ENCODE measurements at regions not wholly inside any gene's neighbourhood (a gene's known extent, or its start where the extent isn't known, plus 50 kb on each side); places are given as distances from the start of the nearest gene placed in this dataset.
A peak's percentile ranks its signal among the peaks of the same experiment; 100 is the strongest.
"Not testable (repeated sequence)": the region's sequence is repeated elsewhere in the genome, so short reads cannot be mapped to it uniquely, and the experiment has no call there.

DNA sequence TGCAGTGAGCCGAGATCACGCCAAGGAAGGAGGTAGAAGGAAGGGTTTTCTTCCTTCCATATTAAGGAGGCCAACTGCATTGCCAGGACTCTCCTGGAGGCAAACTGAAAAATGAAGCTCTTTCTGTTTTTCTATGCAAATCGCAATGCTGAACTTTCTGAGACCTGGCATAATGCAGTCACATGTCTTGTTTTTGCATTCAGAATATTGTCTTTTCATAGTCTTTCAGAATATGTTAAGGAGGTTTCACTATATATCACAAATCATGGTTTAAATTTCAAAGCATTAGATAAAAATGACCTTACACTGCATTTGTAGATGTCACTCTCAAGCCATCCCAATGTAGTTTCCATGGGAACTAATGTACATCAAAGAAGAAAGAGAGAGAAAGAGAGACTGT, 556.5 kb downstream of the TTLL7 start:
- H3K4me3 ChIP-seq; DNase-seq (ENCODE audit: low spot score in 2 of 2); H3K4me1 ChIP-seq; in situ Hi-C loops (cut with MboI; ENCODE audit: low sequenced_read_pairs); H3K36me3 ChIP-seq (replicated peaks); H3K9me3 ChIP-seq; H3K27me3 ChIP-seq (ENCODE audit: low read depth): not testable (repeated sequence)

- H3K4me1 ChIP-seq; in situ Hi-C loops (cut with MboI; ENCODE audit: low sequenced_read_pairs); H3K27me3 ChIP-seq (ENCODE audit: low read depth); H3K9me3 ChIP-seq; H3K4me3 ChIP-seq; DNase-seq (ENCODE audit: low spot score in 2 of 2); H3K36me3 ChIP-seq (replicated peaks): not testable (repeated sequence)
Measured at GRCh38 chr1:83440586-83440985, 558.3 kb downstream of the TTLL7 start.

GRCh38 chr1:83440021-83440420, 558.9 kb downstream of the TTLL7 start:
- H3K36me3 ChIP-seq (replicated peaks); H3K9me3 ChIP-seq; DNase-seq (ENCODE audit: low spot score in 2 of 2); in situ Hi-C loops (cut with MboI; ENCODE audit: low sequenced_read_pairs); H3K27me3 ChIP-seq (ENCODE audit: low read depth); H3K4me3 ChIP-seq; H3K4me1 ChIP-seq: not testable (repeated sequence)

GRCh38 chr1:83438316-83438715, 560.6 kb downstream of the TTLL7 start:
- H3K9me3 ChIP-seq; H3K4me3 ChIP-seq; H3K4me1 ChIP-seq; in situ Hi-C loops (cut with MboI; ENCODE audit: low sequenced_read_pairs); H3K27me3 ChIP-seq (ENCODE audit: low read depth); H3K36me3 ChIP-seq (replicated peaks); DNase-seq (ENCODE audit: low spot score in 2 of 2): not testable (repeated sequence)

DNA sequence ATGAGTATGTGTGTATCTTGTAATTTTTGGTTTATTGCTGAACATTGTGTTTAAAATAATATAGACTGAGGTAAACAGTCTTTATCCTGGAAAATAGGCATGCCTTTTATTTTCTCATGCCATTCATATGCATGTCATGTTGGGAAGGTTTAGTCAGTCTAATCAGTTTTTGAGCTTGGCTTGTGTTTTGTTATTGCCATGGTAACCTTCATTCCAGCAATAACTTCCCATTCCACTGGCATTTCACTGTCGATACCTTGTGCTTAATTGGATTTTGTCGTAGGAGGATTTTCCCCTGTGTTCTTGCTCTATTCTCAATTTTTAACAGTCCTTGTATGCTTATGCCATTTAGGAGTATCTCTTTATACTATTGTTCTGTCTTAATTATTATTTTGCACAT, 563.6 kb downstream of the TTLL7 start:
- H3K4me1 ChIP-seq; H3K36me3 ChIP-seq (replicated peaks); H3K9me3 ChIP-seq; H3K27me3 ChIP-seq (ENCODE audit: low read depth); H3K4me3 ChIP-seq; in situ Hi-C loops (cut with MboI; ENCODE audit: low sequenced_read_pairs): not testable (repeated sequence)
- DNase-seq (ENCODE audit: low spot score in 2 of 2), result peak in 1 of 2 experiments; percentile 33

DNA sequence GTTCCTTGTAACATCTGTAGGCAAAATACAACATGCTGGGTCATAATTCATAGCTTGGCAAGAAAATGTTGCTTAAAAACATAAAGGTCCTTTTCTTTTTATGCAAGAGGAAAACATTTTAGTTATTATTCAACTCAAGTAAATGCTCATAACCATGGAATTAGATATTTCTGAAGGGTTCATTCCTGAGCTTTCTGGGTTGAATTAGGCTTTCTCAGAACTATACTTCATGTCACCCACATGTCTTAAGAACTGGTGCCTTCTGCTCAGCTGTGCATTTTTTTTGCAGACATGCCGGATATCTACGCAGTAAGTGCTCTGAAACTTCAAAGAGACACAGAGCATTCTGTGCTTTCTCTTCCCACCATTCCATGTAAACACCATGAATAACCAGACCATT, 571.4 kb downstream of the TTLL7 start:
- DNase-seq (ENCODE audit: low spot score in 2 of 2); H3K4me3 ChIP-seq; H3K9me3 ChIP-seq; H3K27me3 ChIP-seq (ENCODE audit: low read depth); H3K36me3 ChIP-seq (replicated peaks); in situ Hi-C loops (cut with MboI; ENCODE audit: low sequenced_read_pairs); H3K4me1 ChIP-seq: not testable (repeated sequence)

DNA sequence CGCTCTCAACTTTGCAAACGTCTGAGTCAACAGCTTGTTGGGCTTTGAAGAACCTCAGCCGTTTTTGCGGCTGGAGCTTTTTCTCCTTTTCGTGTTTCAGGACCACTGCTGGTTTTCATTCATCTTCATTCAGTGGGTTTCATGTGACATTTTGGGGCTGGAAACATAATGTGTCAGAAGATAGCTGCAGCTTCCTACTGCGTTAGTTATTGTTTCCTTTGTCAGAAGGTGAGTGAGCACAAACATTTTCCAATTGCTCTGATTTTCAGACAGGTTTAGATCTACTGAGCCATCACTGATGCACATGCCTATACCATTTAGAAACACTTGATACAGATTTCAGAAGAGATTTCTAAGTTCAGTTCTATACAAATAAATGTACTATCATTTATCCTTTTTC, 575.5 kb downstream of the TTLL7 start:
- H3K27me3 ChIP-seq (ENCODE audit: low read depth); in situ Hi-C loops (cut with MboI; ENCODE audit: low sequenced_read_pairs); H3K9me3 ChIP-seq; H3K36me3 ChIP-seq (replicated peaks); DNase-seq (ENCODE audit: low spot score in 2 of 2); H3K4me3 ChIP-seq; H3K4me1 ChIP-seq: not testable (repeated sequence)

DNA sequence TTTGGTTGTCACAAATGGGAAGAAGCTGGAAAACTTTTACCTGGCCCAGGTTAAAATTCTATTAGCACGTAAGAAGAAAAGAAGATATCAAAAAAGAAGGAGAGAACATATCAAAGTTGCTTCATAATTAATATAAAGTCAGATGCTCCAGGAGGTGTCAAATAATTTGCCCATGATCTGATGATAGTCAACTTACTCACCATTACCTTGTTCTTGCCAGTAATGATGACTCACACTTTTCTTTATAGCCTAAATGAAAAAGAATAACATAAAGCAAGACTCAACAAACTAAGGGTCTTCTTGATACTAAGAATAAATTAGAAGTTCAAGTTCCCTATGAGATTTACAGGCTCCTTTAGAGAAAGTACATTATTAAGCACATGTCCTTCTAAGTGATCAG, 580.4 kb downstream of the TTLL7 start:
- Histone ChIP-seq H3K9me3 (no peaks in the 10 kb centered on the region), H3K36me3 (replicated peaks) (no peaks in the 10 kb centered on the region), H3K27me3 (ENCODE audit: low read depth) (no peaks in the 10 kb centered on the region), H3K4me1 (no peaks in the 10 kb centered on the region), H3K4me3 (no peak overlapping the region)
- in situ Hi-C loops (cut with MboI; ENCODE audit: low sequenced_read_pairs), result no loop called here
- no peak for DNase-seq (ENCODE audit: low spot score in 2 of 2)

DNA sequence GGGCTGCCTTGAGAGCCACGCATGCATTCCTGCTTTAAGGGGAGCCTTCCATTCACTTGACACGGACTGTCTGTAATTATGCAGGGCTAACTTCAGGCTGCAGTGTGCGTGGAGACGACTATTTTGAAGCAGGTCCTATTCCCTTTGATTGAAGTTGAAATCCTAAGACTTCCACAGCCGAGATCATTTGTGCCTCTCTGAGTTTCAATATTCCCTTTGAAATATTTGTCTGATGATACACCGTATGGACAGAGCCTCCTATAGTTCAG, 585.2 kb downstream of the TTLL7 start:
- in situ Hi-C loops (cut with MboI; ENCODE audit: low sequenced_read_pairs); H3K27me3 ChIP-seq (ENCODE audit: low read depth); H3K36me3 ChIP-seq (replicated peaks); H3K4me1 ChIP-seq; H3K9me3 ChIP-seq; DNase-seq (ENCODE audit: low spot score in 2 of 2); H3K4me3 ChIP-seq: not testable (repeated sequence)

- H3K4me1 ChIP-seq; in situ Hi-C loops (cut with MboI; ENCODE audit: low sequenced_read_pairs); DNase-seq (ENCODE audit: low spot score in 2 of 2): not testable (repeated sequence)
Measured at GRCh38 chr1:83410746-83411413, 588.1 kb downstream of the TTLL7 start.

GRCh38 chr1:83406693-83407371, 592.1 kb downstream of the TTLL7 start:
- DNase-seq (ENCODE audit: low spot score in 2 of 2); in situ Hi-C loops (cut with MboI; ENCODE audit: low sequenced_read_pairs); H3K9me3 ChIP-seq; H3K4me3 ChIP-seq; H3K27me3 ChIP-seq (ENCODE audit: low read depth); H3K36me3 ChIP-seq (replicated peaks); H3K4me1 ChIP-seq: not testable (repeated sequence)

More at GRCh38 chr1:83410746-83411413, 588.1 kb downstream of the TTLL7 start:
- not testable (repeated sequence) for H3K36me3 ChIP-seq (replicated peaks); H3K4me3 ChIP-seq; H3K9me3 ChIP-seq; H3K27me3 ChIP-seq (ENCODE audit: low read depth)

DNA sequence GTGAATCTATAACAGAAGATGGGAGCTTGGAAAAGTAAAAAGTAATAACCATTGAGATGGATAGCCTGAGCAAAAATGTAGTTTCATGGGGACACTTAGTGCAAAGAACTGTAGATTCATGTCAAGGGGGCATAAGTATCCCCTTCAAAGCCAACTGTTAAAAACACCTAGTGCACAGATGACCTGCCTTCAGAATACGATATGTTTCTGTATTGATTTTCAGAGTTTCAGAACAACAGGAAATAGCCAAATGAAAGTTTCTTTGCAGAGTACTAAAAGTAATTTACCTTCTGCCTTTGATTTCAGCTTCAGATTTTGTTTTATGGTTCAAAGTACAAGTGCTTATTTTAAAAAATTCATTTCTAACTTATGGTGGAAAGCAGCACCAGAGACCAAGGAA, 593.1 kb downstream of the TTLL7 start:
- H3K4me1 ChIP-seq; H3K9me3 ChIP-seq; H3K36me3 ChIP-seq (replicated peaks); in situ Hi-C loops (cut with MboI; ENCODE audit: low sequenced_read_pairs); DNase-seq (ENCODE audit: low spot score in 2 of 2); H3K4me3 ChIP-seq; H3K27me3 ChIP-seq (ENCODE audit: low read depth): not testable (repeated sequence)

- DNase-seq (ENCODE audit: low spot score in 2 of 2); H3K4me1 ChIP-seq; H3K9me3 ChIP-seq; H3K4me3 ChIP-seq; H3K36me3 ChIP-seq (replicated peaks); H3K27me3 ChIP-seq (ENCODE audit: low read depth); in situ Hi-C loops (cut with MboI; ENCODE audit: low sequenced_read_pairs): not testable (repeated sequence)
Measured at GRCh38 chr1:83403500-83403899, 595.4 kb downstream of the TTLL7 start.

DNA sequence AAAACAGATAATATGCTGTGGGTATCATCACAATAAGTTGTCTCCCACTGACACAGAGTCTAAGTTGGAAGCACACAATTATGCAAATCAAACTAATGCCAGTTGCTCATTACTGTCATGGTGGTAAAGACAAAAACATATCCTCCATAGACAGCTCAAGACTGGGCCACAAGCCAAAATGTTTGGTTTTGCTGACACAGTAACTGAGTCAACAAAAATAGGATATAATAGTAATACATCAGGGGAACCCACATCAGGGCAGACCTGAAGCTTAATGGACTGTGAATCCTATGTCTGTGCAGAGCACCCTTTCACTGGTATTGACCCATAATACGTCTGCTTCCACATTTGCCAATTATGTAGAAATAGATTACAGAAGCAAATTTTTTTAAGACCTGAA, 597.8 kb downstream of the TTLL7 start:
- H3K27me3 ChIP-seq (ENCODE audit: low read depth); H3K4me3 ChIP-seq; in situ Hi-C loops (cut with MboI; ENCODE audit: low sequenced_read_pairs); H3K9me3 ChIP-seq; H3K4me1 ChIP-seq; DNase-seq (ENCODE audit: low spot score in 2 of 2); H3K36me3 ChIP-seq (replicated peaks): not testable (repeated sequence)

DNA sequence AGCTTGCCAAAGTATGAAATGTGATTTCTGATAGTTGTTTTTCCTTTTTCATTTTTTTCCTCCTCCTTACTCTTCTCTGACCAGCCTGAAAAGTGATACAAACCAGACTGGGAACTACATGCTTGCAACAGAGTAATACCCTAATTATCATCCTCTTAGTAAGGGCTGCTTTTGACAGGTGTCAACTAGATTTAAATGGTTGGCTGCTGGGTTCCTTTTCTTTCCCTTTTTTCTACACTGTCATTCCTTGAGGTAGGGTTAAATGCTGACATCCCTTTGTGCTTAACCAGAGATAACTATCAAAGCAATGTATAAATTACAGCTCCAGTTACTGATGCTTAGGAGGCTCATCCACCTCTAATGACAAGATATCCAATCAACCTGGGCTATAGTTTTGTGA, 598.8 kb downstream of the TTLL7 start:
- in situ Hi-C loops (cut with MboI; ENCODE audit: low sequenced_read_pairs), result not testable (repeated sequence)

More for the DNA sequence above, 598.8 kb downstream of the TTLL7 start:
- H3K4me1 ChIP-seq; DNase-seq (ENCODE audit: low spot score in 2 of 2); H3K27me3 ChIP-seq (ENCODE audit: low read depth); H3K4me3 ChIP-seq; H3K9me3 ChIP-seq; H3K36me3 ChIP-seq (replicated peaks): not testable (repeated sequence)
